ENCODE measurements at regions not wholly inside any gene's neighbourhood (a gene's known extent, or its start where the extent isn't known, plus 50 kb on each side); places are given as distances from the start of the nearest gene placed in this dataset.

DNA sequence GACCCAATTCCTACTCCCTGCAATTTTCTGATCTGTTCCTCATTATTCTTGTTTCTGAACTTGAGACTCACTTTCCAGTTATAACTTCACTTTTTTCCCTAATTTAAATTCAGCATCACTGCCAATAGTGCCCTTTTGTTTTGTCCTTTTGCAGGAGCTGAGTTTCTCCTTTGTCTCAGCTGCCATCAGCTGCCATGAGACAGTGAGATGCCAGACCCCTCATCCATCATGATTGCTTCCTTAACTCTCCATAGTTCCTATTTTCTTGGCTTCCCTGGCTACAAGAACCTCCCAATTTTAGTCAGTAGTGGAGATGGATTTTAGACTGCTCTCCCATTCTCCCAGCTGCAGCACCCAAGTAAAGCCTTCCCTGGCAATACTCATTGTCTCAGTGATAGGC, 518.1 kb downstream of the HDGFL1 start:
- no peak overlapping the region for H3K4me2 ChIP-seq (ENCODE audit: low read depth, low read length)
- H2BK20ac ChIP-seq (ENCODE audit: low read depth, low read length): no peak overlapping the region
- in situ Hi-C loops (cut with MboI; ENCODE audit: low sequenced_read_pairs) (no loop called here), dilution Hi-C loops (cut with HindIII; ENCODE audit: low sequenced_read_pairs, unreplicated experiment) (no loop called here), intact Hi-C loops (cut with micrococcal nuclease) (no loop called here)
- no peak overlapping the region for H2AFZ ChIP-seq (replicated peaks; ENCODE audit: low read length, poor library complexity)
- no peak overlapping the region for H3K4me3 ChIP-seq (ENCODE audit: insufficient read depth, low read depth, low read length)
- H4K5ac ChIP-seq (ENCODE audit: low read depth, low read length): no peak overlapping the region
- no peak overlapping the region for H3K18ac ChIP-seq (ENCODE audit: low read depth, low read length)
- no peak overlapping the region for H4K8ac ChIP-seq (ENCODE audit: low read depth in 2 of 2, low read length in 2 of 2)
- H3K56ac ChIP-seq (ENCODE audit: extremely low read depth, insufficient read depth, low read length): no peak overlapping the region
- TF ChIP-seq MAFK (IDR thresholded peaks at IDR 0.05; ENCODE audit: low read depth, low read length): no peak
- TF ChIP-seq BHLHE40 (IDR thresholded peaks at IDR 0.05; ENCODE audit: low read depth, low read length): no peak
- TF ChIP-seq, protein P1, sequence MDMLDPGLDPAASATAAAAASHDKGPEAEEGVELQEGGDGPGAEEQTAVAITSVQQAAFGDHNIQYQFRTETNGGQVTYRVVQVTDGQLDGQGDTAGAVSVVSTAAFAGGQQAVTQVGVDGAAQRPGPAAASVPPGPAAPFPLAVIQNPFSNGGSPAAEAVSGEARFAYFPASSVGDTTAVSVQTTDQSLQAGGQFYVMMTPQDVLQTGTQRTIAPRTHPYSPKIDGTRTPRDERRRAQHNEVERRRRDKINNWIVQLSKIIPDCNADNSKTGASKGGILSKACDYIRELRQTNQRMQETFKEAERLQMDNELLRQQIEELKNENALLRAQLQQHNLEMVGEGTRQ (IDR thresholded peaks at IDR 0.05; ENCODE audit: low read depth, low read length): no peak
- no peak for TF ChIP-seq POLR2A (IDR thresholded peaks at IDR 0.05; ENCODE audit: low read depth, low read length)
- no peak for TF ChIP-seq SMC3 (IDR thresholded peaks at IDR 0.05; ENCODE audit: low read depth, low read length)
- TF ChIP-seq, protein P2, sequence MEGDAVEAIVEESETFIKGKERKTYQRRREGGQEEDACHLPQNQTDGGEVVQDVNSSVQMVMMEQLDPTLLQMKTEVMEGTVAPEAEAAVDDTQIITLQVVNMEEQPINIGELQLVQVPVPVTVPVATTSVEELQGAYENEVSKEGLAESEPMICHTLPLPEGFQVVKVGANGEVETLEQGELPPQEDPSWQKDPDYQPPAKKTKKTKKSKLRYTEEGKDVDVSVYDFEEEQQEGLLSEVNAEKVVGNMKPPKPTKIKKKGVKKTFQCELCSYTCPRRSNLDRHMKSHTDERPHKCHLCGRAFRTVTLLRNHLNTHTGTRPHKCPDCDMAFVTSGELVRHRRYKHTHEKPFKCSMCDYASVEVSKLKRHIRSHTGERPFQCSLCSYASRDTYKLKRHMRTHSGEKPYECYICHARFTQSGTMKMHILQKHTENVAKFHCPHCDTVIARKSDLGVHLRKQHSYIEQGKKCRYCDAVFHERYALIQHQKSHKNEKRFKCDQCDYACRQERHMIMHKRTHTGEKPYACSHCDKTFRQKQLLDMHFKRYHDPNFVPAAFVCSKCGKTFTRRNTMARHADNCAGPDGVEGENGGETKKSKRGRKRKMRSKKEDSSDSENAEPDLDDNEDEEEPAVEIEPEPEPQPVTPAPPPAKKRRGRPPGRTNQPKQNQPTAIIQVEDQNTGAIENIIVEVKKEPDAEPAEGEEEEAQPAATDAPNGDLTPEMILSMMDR (conservative IDR thresholded peaks at IDR 0.05; ENCODE audit: low read depth, low read length): no peak
- TF ChIP-seq MXI1 (IDR thresholded peaks at IDR 0.05; ENCODE audit: borderline replicate concordance, low read depth, low read length): no peak
- no peak for TF ChIP-seq CHD1 (IDR thresholded peaks at IDR 0.05; ENCODE audit: low read depth, low read length)
- no peak for TF ChIP-seq NFE2L2 (IDR thresholded peaks at IDR 0.05; ENCODE audit: low read depth, low read length)
- TF ChIP-seq, protein P3, sequence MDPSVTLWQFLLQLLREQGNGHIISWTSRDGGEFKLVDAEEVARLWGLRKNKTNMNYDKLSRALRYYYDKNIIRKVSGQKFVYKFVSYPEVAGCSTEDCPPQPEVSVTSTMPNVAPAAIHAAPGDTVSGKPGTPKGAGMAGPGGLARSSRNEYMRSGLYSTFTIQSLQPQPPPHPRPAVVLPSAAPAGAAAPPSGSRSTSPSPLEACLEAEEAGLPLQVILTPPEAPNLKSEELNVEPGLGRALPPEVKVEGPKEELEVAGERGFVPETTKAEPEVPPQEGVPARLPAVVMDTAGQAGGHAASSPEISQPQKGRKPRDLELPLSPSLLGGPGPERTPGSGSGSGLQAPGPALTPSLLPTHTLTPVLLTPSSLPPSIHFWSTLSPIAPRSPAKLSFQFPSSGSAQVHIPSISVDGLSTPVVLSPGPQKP (IDR thresholded peaks at IDR 0.05; ENCODE audit: borderline replicate concordance, low read depth, low read length): no peak
- TF ChIP-seq RAD21 (IDR thresholded peaks at IDR 0.05; ENCODE audit: low read length): no peak
- TF ChIP-seq MAZ (IDR thresholded peaks at IDR 0.05; ENCODE audit: borderline replicate concordance, low read depth, low read length): no peak
- TF ChIP-seq RCOR1 (IDR thresholded peaks at IDR 0.05; ENCODE audit: insufficient replicate concordance, low read length): no peak
- TF ChIP-seq RFX5 (IDR thresholded peaks at IDR 0.05; ENCODE audit: low read depth, low read length): no peak
- TF ChIP-seq CEBPB (IDR thresholded peaks at IDR 0.05; ENCODE audit: low read depth, low read length): no peak
- no peak for TF ChIP-seq FOS (IDR thresholded peaks at IDR 0.05; ENCODE audit: low read depth, low read length)
- H3K9me1 ChIP-seq (ENCODE audit: insufficient read depth, low read length): no peaks in the 10 kb centered on the region
- no peak overlapping the region for H2AK5ac ChIP-seq (ENCODE audit: low read depth, low read length)
- no peak overlapping the region for H3K27ac ChIP-seq (ENCODE audit: insufficient read depth, low read length)
- H3K14ac ChIP-seq (replicated peaks; ENCODE audit: low read depth, low read length): no peak overlapping the region
- no peaks in the 10 kb centered on the region for H3K79me1 ChIP-seq (ENCODE audit: low read depth in 1 of 2, low read length in 2 of 2)
- H3K4me1 ChIP-seq (ENCODE audit: control insufficient read depth, insufficient read depth, low read length): no peaks in the 10 kb centered on the region
- H2AK9ac ChIP-seq (replicated peaks; ENCODE audit: low read depth, low read length, poor library complexity): no peak overlapping the region
- no peak overlapping the region for H4K91ac ChIP-seq (ENCODE audit: insufficient read depth, low read depth, low read length)
- H4K20me1 ChIP-seq (ENCODE audit: insufficient read depth, low read length): no peaks in the 10 kb centered on the region
- H3K9ac ChIP-seq (ENCODE audit: low read depth, low read length): no peak overlapping the region
- no peaks in the 10 kb centered on the region for H3K36me3 ChIP-seq (ENCODE audit: control insufficient read depth, insufficient read depth, low read length)
- DNase-seq: no peak
- ATAC-seq (ENCODE audit: low read depth): no peak
- H3K27me3 ChIP-seq (ENCODE audit: control insufficient read depth, insufficient read depth, low read length): no peaks in the 10 kb centered on the region
- H3K4ac ChIP-seq (ENCODE audit: low read depth, low read length): no peak overlapping the region
- CTCF ChIA-PET: no interaction called here
- no peak overlapping the region for H2BK5ac ChIP-seq (ENCODE audit: low read depth, low read length, poor library complexity, severe bottlenecking)
- no TSS peak for BruUV-seq (replicated peaks)
- H2BK120ac ChIP-seq (ENCODE audit: low read depth, low read length): no peak overlapping the region
- H3K23ac ChIP-seq (ENCODE audit: low read depth, low read length): no peak overlapping the region
- H3K9me3 ChIP-seq (ENCODE audit: control insufficient read depth, insufficient read depth, low read length): no peaks in the 10 kb centered on the region
- POLR2A ChIA-PET (ENCODE audit: unreplicated experiment): no interaction called here
- no peak overlapping the region for H2BK15ac ChIP-seq (ENCODE audit: low read depth, low read length)
